NCI-H2171 treated with DMSO at 0.1 percent for 48 hours (cell line): ENCODE measurements at regions not wholly inside any gene's neighbourhood (a gene's known extent, or its start where the extent isn't known, plus 50 kb on each side); places are given as distances from the start of the nearest gene placed in this dataset.

ENCODE experiments used
- DNase-seq: peaks from one replicate; lab custom pipeline; 2025; lab: John Stamatoyannopoulos, UW

- DNase-seq = no peak
Measured at GRCh38 chr13:105982219-105982930, 553.1 kb downstream of the EFNB2 start.

GRCh38 chr13:105979131-105980011 is 556.1 kb downstream of the EFNB2 start:
- DNase-seq = peak; percentile 56

- DNase-seq = no peak
Measured at GRCh38 chr13:105974380-105974779, 561.1 kb downstream of the EFNB2 start.

GRCh38 chr13:105972811-105973590 is 562.5 kb downstream of the EFNB2 start:
- peak; percentile 14 for DNase-seq

GRCh38 chr13:105972306-105972721 is 563.1 kb downstream of the EFNB2 start:
- no peak for DNase-seq

DNA sequence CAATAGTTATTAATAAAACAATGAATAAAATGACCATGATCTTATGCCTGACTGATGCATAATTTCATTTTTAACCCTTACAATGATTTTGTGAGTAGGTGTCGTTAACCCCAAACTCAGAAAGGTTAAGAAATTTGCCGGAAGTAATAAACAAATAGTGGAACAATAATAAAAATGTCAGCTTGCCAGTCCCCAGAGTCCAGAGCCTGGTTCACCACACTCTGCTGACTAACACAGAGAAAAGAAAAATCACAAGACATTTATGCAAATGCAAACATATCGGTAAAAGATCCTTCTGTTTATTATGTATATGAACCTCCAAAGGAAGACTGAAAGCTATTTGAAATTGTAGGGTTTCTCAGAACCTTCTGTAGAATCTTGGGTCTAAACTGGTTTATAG is 563.7 kb downstream of the EFNB2 start:
- no peak for DNase-seq

DNA sequence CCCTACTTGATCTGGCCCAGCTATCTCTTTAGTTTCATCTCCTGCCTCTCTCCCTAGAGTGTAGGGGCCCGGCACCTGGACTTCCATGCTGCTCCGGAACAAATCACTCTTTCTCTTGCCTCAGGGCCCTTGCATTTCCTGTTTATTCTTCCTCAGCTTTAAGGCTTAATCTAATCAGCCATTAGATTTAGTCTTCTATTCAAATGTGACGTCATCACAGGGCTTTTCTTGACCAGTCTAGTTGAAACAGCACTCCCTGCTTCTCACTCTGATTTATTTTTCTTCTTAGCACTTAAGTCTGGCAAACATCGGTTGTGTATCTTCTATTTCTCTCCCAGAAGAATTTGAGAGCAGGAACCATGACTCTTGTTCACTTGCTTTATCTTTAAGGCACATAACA is 564.1 kb downstream of the EFNB2 start:
- no peak for DNase-seq

DNA sequence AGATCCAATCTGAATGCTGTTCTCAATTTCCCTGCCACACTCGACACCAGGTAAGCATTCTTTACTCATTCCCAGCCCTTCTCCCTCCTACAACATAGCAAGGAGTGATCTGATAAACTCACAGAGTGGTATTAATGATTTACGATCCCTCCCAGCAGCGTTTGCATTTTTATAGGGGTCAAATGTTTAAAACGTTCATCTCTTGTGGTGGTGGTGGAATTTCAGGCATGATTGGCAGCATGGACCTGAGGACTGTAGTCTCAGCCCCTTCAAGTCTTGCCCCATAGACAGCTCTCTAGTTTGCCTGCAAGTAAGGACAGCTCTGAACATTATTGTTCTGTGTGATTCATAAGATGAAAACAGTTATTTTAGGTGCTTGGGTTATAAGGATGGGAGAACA is 565.7 kb downstream of the EFNB2 start:
- no peak for DNase-seq

- no peak for DNase-seq
Measured at GRCh38 chr13:105965910-105966309, 569.6 kb downstream of the EFNB2 start.

GRCh38 chr13:105962080-105962479 is 573.4 kb downstream of the EFNB2 start:
- DNase-seq = no peak

- no peak for DNase-seq
Measured at GRCh38 chr13:105961438-105961837, 574.0 kb downstream of the EFNB2 start.

DNA sequence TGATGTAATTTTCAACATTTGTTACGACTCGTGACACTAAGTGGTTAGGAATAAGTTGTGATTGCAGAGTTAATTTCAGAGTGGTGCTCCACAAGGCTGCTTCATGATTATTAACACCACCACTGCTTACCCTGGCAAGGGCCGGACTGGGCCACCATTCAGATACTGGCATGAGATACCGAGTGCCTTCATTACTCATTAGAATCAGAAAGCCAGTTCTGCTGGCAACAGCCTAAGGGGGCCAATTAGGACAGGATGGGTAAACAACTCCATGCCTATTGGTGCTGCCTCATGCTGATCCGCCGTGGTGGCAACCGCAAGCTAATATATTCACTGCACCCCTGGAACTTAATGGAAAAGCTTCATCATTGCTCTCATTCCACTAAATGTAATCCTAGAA is 575.1 kb downstream of the EFNB2 start:
- DNase-seq = no peak

- DNase-seq = no peak
Measured at GRCh38 chr13:105959876-105960275, 575.6 kb downstream of the EFNB2 start.

- no peak for DNase-seq
Measured at GRCh38 chr13:105957769-105958438, 577.6 kb downstream of the EFNB2 start.

GRCh38 chr13:105956921-105957320 is 578.5 kb downstream of the EFNB2 start:
- DNase-seq = peak; percentile 18

DNA sequence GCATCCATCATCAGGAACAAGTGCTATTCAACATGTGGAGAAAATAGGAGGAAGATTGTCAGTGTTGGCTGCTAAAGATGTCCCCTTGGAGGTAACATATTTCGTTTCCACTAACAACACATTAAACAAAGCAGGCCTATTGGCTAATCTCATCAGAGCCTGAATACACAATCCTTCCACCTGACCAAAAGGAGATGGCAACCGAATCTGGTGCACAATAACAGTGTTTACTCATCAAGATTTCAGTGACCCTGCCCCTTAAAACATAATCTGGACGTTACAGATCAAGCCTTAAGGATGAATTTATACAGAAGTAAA is 582.5 kb downstream of the EFNB2 start:
- no peak for DNase-seq

DNA sequence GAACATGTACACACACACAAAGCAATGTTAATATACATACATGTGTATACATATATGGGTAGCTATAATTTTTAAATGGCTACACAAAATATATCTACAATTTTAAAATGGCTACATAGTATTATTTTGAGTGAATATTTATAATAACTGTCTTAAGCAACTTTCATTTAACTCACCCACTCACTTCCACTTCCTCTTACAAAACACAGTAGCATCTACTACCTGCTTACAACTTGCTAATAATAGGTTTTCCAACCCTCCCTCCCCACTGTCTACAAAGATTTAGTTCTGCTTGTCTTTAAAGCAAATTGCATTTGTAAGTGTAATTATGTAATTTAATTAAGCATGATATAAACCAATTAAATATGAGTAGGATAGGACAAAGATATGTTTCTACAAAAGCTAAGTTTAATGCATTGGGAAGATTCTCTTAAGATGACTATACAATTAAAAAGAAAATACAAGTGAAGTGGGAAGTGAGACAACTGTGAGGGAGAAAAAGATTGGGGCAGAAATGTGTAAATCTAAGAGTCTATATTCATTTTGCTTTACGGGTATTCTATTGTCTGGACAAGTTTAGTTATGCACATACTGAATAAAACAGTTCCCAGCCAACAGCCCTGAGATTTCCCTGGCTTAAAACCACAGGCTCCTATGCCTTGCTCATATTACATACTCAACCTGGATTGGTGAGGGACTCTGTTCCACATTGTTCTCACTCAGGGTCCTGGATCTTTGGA is 583.1 kb downstream of the EFNB2 start:
- DNase-seq = no peak

DNA sequence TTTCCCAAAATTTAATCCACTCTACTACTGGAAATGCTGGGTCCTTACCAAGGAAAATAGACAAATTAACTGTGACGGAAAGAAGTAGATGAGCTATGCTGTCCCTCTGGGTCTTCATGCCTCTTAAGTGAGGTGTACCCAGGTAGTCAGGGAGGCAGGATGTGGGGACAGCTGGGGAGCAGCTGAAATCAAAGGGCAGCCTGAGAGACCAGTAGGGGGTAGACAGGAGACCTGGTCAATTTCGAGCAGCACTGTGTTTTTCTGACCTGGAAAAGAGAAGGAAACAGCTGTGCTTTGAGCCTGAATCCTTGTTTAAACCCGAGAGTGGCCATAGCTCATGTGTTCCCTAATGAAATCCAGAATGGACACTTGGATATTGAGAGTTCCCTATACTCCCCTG is 587.3 kb downstream of the EFNB2 start:
- no peak for DNase-seq

DNA sequence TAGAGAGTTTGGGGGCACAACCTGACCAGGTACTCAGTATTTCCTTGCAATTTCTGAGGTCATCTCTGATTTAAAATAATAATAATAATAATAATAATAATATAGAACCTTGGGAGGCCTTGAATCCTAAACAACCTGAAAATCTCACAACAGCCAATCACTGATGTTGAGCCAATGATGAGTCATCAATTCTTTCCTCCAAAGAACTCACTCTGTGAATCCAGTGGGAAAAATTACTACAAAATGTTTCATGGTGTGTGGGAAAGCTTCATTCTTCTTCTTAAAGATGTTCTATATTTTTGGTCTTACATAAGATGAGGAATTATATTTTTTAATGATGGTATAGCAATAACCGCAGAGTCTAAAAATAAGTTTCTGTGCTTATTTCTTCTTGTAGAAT is 594.6 kb downstream of the EFNB2 start:
- DNase-seq = no peak

DNA sequence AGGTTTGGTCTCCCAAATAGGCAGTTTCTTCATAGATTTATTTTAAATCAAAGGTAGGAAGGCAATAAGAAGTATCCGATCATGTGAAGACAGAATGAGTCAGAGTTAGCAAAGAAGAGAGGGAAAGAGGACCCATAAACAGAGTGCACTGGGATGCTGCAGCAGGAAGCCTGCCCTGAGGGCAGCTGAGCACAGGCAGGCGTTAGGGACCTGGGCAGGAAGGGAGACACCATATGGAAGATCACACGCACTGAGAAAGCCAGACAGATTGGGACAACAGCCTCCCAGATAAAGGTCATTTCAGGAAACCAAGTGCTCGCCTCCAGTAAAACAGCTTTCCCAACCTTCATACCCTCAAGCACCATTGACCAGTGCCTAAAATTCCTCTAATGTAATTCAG is 598.0 kb downstream of the EFNB2 start:
- DNase-seq = peak; percentile 69

GRCh38 chr13:105936816-105937215 is 598.6 kb downstream of the EFNB2 start:
- no peak for DNase-seq
